ENCODE measurements at regions not wholly inside any gene's neighbourhood (a gene's known extent, or its start where the extent isn't known, plus 50 kb on each side); places are given as distances from the start of the nearest gene placed in this dataset.
A peak's percentile ranks its signal among the peaks of the same experiment; 100 is the strongest.
"Not testable (repeated sequence)": the region's sequence is repeated elsewhere in the genome, so short reads cannot be mapped to it uniquely, and the experiment has no call there.

DNA sequence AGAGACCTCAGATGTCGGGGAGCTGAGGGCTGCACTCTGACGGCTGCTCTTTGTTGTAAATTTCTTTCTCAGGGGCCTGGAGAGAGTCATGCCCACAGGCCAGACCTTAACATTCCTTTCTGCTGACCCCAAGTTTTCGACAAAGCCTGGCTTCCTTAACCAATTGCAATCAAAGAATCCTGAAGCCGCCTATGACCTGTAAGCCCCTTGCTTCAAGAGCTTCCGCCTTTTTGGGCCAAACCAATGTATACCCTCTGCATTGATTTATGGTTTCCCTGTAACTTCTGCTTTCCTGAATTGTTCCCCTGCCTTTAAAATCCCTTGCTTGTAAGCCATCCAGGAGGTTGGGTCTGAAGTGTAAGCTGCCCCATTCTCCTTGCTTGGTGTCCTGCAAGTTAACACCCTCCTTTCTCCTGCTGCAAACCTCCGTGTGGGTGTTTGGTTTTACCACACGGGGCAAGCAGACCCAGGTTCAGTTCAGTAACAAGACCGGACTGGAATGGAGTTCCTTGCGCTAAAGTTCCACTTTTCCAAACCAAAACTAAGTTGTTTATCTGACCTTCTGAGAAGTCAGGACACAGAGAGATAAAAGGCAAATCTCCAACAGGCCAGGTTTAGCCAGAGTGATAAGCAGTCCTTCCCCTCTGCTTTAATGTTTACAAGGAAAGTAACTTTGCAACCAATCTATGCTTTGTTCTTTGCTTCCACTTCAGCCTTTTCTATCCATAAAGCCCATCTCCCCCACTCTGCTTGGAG, 141.6 kb downstream of the KCNJ12 start:
- DNase-seq, result no peak

- no peak for DNase-seq
Measured at GRCh38 chr17:21522755-21523336, 146.7 kb downstream of the KCNJ12 start.

DNA sequence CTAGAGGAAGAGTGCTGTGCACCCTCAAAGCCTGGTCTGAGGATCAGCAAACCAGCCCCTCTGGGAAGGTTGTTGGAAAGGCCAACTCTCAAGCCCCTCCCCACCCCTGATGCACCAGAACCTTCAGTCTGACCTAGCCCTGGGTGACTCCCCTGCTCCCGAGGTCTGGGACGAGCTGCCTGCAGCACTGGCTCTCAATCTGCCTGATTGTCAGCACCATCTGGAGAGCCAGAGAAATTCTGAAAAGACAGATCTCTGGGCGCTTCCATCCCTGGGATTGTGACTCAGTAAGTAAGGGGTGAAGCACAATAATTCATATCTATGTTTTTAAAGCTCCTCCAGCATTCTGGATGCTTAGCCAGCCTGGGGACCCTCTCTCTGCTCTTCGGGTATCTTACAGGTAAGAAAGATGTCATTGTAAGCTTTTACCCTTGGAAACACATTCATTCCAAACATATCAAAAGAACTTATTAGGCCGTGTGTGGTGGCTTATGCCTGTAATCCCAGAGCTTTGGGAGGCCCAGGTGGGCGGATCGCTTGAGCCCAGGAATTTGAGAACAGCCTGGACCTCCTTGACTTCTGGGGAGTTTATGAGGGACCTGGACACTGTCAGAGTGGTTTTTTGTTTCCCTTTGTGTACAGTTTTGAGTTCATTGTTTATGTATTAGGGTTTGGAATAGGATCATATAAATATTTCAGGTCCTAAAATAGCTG, 147.5 kb downstream of the KCNJ12 start:
- no peak for DNase-seq

- no peak for DNase-seq
Measured at GRCh38 chr17:21524211-21524591, 148.0 kb downstream of the KCNJ12 start.

GRCh38 chr17:21525464-21526130, 149.4 kb downstream of the KCNJ12 start:
- no peak for DNase-seq

DNA sequence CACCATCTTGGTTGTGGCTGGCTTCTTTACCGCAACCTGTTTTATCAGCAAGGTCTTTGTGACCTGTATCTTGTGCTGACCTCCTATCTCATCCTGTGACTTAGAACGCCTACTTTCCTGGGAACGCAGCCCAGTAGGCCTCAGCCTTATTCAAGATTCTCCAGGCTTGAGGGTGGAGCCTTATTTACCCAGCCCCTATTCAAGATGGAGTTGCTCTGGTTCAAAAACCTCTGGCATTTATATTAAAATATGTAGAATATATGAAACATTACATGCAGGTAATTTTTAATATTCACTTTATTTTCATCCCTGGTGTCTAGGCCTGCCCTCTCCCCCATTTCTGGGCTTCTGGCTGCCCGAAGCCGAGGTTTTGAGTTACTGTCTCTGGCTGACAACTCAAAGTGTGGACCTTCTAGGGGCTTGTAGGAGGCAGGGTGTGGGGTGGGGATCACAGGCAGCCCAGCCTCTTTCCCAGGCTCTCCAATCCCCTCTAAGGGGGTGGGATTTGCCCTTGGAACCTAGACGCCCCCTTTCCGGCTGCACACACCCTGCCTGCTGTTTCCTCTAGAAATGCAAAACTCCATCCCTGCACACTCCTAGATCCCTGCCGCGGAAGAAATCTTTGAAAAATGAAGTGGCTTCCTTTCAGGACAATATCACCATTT, 152.0 kb downstream of the KCNJ12 start:
- DNase-seq, result no peak

DNA sequence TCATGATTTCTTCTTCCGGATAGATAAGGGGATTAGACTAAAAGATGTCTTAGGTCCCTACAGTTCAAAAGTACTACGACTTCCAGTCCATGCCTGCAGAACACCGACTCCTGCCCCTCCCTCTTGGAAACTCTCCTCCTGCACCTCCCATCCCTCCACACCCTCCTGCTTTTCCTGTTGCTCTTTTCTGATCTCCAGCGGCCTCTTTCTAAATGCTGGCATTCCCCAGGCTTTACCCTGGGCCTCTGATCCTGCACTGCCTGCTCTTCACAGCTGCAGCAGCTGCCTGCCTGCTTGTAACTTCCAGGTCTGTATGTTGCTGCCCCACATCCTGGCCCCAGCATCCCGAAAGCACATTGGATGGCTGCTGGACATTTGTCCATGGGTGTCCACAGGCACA, 154.2 kb downstream of the KCNJ12 start:
- DNase-seq, result no peak

DNA sequence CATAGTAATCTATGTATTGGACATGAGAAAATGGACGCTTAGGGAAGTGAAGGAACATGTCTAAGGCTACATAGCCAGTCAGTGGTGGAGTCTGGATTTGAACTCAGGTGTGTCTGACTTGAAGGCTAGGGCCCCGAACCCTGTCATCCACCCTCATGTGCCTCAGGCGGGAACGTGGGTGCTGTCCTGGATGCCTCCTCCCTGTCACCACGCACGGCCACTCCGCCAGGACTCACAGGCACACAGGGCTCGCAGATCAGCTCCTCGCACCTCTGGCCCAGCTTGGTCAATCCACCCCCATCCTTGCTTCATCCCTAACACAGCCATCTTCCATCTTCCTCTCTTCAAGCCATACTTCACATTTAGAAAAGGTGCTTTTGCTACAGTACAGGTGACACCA, 154.7 kb downstream of the KCNJ12 start:
- DNase-seq, result no peak

- no peak for DNase-seq
Measured at GRCh38 chr17:21532763-21533385, 156.7 kb downstream of the KCNJ12 start.

- DNase-seq, result no peak
Measured at GRCh38 chr17:21535686-21536375, 156.5 kb upstream of the KCNJ18 start.

GRCh38 chr17:21537302-21537701, 155.0 kb upstream of the KCNJ18 start:
- DNase-seq, result no peak

DNA sequence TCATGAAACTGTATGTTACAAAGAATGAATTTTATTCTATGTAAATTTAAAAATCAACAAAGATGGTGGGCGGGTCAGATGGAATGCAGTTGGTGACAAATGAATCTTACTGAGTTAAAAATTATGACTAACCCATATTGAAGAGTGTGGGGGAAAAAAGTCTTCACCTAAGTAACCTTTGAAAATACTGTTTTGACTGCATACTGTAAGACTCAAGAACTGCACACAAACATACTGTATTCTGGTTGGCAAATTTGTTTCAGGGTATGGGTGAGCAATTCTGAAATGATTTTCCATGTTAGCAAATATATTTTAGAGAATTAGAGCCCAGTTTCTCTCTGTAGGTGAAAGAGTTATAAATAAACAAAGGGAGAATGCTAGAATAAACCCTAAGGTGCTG, 153.7 kb upstream of the KCNJ18 start:
- DNase-seq, result no peak

- no peak for DNase-seq
Measured at GRCh38 chr17:21539146-21539545, 153.2 kb upstream of the KCNJ18 start.

- DNase-seq, result no peak
Measured at GRCh38 chr17:21540502-21540901, 151.8 kb upstream of the KCNJ18 start.

GRCh38 chr17:21542070-21542469, 150.3 kb upstream of the KCNJ18 start:
- no peak for DNase-seq

GRCh38 chr17:21542991-21543390, 149.3 kb upstream of the KCNJ18 start:
- no peak for DNase-seq

DNA sequence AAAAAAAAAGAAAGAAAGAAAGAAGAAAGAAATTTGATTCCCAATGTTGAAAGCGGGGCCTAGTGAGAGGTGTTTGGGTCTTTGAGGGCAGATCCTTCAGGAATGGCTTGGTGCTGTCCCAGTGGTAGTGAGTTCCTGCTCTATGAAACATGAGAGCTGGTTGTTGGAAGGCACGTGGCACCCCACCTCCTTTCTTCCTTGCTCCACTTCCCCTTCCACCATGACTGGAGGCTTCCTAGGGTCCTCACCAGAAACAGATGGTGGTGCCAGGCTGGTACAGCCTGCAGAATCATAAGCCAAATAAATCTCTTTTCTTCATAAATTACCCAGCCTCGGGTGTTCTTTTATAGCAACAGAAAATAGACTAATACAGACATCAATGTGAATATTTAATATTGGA, 147.3 kb upstream of the KCNJ18 start:
- DNase-seq, result no peak

- DNase-seq, result no peak
Measured at GRCh38 chr17:21548236-21548635, 144.1 kb upstream of the KCNJ18 start.

GRCh38 chr17:21549107-21549687, 143.1 kb upstream of the KCNJ18 start:
- DNase-seq, result no peak

GRCh38 chr17:21550031-21550430, 142.3 kb upstream of the KCNJ18 start:
- not testable (repeated sequence) for DNase-seq

DNA sequence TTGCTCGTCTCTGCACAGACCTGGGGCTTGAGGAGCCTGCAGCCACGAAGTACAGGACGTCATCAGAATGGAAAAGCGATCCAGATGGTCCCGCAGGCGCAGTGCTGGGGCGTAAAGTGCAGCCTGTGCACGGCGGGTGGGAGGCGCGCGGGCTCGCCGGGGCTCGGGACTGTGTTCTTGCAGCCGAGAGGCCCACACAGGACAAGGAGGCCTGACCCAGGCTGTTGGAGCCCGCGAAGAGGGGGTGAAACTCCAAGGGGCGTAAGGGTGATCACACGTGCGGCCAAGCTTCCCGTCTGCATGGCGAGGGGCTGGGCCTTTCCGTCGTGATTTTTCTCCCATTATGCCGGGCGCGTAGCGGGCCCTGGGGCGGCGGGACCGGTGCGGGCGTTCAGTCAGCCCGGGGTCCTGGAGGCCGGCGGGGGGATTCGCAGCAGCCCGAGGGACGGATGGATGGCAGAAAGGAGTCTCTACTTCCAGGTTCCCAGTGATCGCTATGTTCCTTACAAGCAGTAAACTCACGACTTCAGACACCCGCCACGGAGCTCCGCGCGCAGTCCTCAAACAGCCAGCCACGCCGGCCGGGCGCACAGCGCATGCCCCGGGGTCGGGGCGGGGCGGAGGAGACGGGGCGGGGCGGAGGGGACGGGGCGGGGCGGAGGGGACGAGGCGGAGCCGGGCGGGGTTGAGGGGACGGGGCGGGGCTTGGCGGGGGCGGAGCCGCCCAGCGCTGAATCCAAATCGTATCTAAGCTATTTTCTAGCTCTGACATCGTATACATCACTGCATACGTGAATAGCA, 141.0 kb upstream of the KCNJ18 start:
- DNase-seq, result peak; percentile 21
